GM21528 (cell line): ENCODE measurements at regions not wholly inside any gene's neighbourhood (a gene's known extent, or its start where the extent isn't known, plus 50 kb on each side); places are given as distances from the start of the nearest gene placed in this dataset.

Experiments used
- ATAC-seq: cut with Tn5 transposase; IDR thresholded peaks from one replicate; pipeline ENCODE4 v1.9.1; 2021; ENCODE audit warnings: mild to moderate bottlenecking, moderate library complexity; ENCODE audit not compliant: unreplicated experiment, low FRiP score

DNA sequence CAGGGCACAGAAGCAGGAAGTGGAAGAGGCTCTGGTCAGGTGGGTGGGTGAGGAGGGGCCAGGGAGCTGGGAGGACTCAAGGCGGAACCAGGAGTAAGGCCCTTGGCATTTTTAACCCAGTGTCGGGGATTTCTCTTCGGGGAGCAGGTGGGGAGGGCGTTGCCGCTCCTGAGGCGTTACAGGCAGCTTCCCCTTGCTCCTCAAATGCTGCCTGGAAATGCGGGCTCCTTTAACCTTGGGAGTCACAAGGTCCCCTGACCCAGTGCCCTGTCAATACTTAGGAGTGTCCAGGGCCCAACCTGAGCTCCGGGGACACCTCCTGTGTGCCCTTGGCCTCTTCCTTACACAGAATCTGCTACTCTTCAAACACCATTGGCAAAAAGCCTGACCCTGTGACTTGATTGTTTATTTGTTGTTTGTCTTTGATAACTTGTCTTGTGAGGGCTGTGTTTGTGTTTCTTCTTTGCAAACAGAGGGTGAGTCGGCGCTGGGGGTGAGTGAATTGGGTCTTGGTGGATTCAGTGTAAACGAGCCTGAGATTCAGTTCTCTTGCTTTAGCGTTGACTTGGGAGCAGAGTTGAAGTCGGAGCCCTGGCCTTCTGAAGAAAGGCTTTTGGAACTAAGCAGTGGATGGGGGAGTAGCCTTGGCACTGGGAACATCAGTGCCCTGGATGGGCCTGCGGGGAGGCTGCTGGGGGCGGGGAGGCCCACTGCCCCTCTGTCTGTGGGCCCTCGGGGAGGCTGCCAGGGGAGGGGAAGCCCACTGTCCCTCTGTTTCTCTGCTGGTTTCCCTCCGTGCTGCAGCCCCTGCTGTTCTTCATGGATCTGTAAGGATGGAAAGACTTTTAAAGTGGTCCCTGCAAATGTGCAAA, 300.7 kb upstream of the IRX4 start:
- no peak for ATAC-seq

DNA sequence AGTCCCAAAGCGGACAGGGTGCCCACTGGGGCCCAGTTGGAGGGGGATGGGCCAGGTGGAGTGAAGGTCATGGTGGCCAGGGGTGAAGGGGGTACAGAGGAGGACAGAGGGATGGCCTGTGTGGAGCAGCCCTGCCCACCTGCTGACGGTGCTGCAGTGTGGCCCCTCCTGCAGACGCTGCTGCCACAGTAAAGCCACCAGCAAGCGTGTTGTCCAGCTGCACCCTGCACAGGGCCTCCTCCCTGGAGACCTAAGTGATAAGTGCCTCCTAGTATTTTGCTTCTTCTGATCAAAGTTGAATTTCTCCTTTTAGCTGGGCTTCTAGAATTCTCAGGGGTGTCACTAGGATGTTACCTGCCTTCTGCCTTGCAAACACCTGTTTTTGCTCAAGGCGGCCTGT, 299.3 kb upstream of the IRX4 start:
- no peak for ATAC-seq

DNA sequence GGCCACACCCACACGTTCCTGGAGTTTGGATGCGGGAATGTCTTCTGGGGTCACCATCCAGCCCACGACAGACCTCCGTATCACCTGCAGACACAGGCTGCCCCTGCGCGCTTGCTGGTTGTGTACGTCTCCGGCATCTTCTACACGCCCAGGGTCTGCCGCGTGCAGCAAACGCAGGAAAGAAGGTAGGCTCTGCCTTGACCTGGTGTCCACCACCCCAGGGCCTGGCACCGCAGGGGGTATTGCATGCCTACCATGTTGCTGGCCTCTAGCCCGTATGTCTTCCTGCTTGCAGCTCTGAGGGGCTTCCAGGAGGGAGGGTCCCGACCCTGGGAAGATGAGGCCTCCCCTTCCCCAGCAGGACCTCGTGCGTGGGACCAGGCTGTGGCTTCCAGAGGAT, 298.8 kb upstream of the IRX4 start:
- ATAC-seq, result no peak

DNA sequence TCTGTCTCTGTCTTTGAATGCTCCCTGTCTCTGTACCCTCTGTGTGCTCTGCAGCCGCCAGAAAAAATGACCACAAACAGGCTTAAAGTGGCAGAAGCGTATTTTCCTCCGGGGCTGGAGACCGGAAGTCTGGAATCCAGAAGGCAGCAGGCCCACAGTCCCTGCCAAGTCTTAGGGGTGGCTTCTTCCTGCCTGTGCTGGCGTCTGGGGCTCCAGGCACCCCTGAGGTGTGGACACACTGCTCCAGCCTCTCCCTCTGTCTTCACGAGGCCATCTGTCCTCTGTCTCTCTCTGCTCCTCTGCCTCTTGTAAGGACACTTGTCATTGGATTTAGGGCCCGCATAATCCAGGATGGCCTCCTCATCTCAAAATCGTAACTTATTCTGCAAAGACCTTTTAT, 298.4 kb upstream of the IRX4 start:
- no peak for ATAC-seq

DNA sequence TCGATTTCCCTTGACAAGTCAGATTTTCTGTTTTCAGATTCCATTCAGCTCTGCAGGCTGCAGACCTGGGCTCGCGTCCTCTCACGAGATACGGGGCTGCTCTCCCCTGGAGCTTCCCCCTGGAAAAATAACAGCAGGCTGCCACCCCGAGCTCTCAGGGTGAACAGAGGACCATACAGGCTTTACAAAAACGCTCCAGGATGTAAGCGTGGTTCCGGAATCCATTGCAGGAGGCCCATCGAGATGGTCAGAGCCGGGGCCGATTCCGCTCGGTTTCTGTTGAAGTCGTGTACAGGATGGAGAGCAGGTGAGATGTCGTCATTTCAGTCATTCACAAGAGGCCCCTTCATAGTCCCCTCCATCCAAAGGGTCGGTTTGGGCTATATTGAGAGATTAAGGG, 297.7 kb upstream of the IRX4 start:
- no peak for ATAC-seq

DNA sequence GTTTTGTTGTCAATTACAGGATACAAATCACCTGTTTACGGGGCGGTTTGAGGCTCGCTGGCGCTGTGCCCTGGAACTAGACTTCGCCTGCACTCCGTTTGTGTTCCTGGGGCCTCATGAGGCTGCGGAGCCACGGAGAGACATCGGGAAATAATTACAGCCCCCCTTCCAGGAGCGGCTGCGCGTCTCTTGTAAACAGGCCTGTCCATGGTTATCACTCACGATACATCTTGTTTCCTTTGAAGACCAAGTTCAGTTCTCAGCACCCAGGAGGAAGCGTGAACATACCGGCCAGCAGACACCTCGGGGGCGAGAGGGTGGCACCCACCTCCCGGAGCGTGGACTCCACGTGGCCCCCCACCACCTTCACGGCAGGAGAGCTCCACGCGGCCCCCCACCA, 297.1 kb upstream of the IRX4 start:
- ATAC-seq, result no peak

DNA sequence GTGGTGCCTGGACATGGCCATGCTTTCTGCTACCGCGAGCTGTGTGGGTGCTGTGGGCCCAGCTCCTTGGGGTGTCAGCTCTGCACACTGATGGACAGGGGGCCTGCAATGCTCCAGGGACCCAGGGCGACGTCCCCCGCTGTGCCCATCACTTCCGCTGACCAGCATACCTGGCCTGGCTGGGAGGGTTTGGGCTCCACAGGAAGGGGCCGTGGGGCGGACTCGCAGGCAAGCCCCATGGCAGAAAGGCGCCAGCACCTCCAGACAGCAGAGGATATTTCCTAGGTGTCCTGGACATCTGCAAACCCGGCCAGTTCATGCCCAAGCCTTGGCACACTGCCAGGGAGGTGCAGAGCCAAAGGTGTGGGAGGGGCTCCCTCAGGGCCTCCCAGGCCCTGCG, 295.8 kb upstream of the IRX4 start:
- no peak for ATAC-seq

DNA sequence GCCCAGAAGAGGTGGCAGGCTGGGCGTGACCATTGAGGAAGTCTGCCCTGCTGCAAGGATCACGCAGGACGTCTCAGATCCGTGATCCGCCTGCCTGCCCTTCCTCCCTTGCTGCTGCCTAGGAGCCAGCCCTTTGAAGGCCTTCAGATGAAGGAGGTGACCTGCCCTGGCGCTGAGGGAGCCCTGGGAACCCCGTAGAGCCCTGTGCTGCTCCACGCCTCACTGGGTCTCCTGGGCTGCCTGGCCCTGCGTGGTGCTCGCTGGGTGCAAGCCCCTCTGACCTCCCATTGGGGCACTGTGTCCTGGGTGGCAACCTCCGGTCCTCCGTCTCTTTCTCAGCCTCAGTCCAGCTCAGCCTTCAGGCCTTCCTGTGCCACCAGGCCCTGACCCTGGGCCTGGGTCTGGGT, 295.3 kb upstream of the IRX4 start:
- ATAC-seq, result no peak

DNA sequence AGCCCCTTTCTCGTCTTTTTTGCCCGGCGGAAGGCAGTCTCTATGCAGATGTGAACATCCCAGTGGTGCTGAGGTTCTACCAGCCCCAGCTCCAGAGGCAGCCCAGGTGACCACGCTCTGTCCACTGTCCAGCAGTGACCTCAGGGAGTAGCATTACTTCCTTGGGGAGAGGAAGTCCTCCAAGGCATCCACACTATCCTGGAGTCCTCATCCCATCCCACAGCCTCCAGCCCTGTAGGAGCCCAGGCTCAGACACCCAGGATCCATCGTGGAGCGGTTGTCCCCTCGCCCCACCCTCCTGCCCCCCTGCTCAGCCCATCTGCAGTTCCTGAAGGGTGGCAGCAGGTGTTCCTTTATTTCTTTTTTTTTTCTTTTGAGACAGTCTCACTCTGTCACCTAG, 294.5 kb upstream of the IRX4 start:
- no peak for ATAC-seq

DNA sequence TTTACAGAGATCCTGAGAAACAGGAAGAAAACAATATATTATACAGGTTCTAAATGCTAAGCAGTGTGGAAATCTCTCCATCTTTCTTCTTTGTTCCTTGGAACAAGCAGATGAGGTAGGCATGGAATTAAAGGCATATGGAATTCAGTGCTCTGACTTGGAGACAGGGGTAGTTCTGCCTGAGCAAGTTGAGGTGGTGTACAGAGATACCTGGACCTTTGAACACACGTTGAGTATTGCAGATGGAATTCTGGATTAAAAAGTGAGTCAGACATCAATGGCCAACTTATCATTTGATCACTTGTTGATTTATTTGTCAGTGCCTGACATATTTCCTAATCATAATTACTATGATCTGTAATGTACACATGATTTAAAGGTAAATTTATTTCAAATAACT, 293.9 kb upstream of the IRX4 start:
- no peak for ATAC-seq

DNA sequence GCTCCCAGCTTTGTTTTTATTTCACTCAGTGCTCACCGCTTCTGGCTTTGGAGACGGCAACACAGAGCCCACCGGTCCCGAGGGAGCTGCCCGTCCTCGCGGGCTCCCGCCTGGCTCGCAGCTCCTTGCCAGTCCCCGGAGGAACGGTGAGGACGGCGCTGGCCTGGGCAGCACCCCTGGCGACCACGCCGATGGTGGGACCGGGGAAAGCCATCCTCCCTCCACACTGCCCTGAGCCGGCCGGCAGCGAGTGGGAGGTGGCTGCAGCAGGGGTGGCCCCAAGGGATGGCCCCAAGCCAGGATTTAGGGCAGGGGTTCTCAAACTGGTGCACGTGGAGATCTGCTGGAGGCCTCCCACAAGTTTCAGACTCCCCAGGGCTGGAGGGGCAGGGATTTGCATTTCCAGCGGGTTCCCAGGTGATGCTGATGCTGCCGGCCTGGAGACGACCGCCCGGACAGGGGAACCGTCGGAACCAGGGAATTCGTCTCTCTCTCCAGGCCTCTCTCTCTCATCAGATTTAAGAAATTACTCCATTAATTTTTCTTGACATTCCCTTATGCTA, 293.2 kb upstream of the IRX4 start:
- no peak for ATAC-seq

DNA sequence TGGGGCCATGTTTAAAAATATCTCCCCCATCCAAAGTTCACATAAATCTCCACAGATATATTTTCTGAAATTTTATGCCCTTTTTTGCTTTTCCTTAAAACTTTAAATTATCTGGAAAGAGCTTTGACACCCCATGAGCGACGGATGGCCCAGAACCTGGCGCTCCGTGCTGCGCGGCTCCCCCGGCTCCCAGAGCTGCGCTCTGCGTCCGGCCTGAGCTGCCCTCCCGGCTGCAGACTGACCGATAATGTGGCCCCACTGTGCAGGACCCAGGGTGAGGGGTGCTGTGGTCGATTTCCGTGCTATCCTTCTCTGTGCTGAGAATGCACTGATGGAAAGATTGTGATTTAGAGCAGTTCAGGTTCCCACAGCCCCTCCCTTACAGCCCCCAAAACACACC, 292.3 kb upstream of the IRX4 start:
- no peak for ATAC-seq

DNA sequence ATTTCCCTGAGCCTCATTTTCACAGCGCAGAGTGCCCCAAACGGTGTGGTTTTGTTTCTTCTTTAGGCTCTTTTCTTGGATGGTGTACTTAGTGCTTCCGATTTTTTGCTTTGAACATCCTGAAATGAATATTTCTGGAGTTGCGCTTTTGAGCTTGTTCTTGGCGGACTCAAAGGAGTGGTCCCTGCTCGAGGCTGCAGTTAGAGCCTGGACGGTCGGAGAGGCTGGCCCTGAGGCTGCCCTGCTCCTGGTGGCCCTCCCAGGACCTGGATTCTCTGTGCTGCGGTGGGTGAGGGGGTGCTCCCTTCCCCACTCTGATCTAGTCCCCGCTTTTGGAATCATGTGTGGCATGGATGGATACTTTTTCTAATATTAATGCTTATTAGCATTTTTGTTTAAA, 291.8 kb upstream of the IRX4 start:
- ATAC-seq, result no peak

DNA sequence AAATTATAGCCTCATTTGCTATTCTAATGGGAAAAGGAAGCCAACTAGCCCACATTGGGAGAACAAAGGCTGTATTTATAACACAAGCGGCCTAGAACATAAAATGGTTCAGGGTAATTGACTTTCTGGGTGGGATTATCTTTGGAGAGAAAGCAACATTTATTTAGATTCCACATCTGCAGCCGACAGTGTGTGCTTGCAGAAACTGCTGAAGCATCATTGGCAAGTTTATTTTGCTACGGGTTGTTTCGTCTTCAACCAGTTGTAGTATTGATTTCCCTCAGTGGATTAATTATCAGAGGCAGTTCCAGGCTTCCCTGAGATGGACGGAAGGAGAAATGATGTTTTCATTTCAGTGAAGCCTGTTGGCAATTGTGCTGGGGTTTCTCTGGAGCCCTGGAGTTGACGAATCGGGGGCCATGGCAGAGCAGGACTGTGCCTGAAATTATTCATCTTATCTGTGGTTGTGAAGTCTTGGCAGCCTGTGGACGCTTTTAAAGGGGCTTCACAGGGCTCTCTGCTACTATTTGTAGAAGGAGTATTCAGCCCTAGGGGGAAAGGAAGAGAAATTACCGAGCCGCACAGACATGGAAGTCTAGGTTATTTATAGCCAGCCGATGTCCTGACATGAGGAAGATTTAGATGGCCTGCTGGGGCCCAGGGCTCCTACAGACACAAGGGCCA, 290.6 kb upstream of the IRX4 start:
- no peak for ATAC-seq

DNA sequence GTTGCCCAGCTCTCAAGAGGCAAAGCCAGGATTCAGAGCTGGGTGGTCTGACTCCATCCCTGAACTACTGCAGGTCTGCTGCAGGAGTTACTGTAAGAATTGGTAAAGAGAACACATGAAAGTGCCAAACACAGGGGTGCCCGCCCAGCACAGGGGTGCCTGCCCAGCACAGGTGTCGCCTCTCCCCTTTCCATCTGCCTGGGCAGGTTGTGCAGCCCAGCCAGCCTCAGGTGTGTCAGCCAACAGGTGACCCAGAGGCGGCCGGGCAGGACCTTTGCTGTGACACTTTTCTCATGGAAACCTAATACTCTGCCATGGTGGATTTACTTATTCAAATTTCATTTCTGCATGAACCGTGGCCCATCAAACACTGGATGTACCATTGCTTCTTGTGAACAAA, 289.7 kb upstream of the IRX4 start:
- no peak for ATAC-seq

DNA sequence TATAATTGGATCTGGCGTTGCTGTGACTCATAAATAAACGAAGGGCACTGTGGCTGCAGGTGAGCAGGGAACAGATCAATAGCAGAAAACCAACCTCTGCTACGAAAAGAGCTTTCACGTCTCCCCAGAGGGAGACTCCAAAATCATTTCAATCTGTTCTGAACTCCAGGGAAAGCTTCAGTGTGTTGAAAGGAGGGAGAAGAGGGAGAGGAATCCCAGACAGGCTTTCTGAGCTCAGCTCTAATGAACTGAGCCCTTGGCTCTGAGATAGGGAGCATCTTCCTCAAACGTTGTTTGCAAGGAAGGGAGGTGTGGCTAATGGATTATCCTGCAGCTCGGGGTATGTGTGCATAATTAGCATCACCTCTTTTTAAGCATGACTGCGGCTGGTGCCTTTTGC, 288.0 kb upstream of the IRX4 start:
- no peak for ATAC-seq

DNA sequence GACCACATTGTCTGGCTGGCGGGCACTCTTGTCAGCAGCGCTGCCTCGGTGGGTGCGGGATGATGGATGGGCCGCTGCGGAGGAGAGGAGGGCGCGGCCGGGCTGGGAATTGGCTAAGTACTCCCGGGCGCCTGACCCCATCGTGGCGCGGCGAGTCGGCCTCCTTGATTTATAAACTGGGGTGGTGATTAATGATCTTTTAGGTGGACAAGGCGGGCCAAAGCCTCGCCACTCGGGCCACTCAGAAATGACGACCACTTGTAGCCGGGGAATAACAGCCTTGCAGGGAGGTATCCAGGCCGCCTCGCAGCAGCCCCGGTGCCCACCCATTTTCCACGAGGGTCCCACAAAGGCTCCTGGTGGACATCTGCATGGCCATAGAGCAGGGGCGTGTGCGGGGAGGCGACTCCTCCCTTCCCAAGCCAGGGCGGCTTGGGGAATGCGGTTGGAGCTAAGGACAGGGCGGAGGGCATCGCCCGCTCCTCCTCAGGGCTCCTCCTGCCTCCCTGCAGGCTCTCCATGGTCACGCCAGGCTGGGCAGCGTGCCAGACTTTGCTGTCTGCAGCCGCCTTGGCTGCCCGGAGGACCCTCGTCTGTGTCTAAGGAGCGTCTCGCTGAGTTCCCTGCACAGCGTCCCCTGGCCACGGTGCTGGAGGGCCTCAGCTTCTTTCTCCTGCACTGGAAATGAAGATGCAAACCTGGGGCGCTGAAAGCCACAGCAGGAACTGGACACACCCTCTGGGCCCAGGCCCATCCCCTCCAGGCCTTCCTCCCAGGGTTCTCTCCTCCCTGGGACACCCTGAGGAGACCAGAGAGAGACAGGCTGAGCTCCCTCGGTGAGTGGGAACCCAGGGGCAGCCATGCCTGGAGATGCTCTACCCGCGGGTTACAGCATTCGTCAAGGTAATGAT, 287.4 kb upstream of the IRX4 start:
- ATAC-seq, result no peak

DNA sequence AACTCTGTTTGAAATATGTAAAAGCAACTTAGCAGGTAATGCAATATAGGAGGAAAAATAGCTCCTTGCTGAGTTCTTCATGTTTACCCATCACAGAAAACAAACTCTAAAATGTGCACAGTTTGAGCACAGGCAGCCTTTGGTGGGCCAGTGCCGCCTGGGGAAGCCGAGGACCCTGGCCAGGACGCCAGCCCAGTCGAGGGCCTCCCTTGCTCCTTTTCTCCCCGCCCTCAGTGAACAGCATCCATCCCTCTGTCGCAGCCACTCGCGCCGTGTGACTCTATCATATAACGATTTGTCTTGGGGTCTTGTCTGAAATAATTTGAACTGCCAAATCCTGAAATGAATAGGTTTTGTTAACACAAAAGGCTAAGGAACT, 286.7 kb upstream of the IRX4 start:
- no peak for ATAC-seq

DNA sequence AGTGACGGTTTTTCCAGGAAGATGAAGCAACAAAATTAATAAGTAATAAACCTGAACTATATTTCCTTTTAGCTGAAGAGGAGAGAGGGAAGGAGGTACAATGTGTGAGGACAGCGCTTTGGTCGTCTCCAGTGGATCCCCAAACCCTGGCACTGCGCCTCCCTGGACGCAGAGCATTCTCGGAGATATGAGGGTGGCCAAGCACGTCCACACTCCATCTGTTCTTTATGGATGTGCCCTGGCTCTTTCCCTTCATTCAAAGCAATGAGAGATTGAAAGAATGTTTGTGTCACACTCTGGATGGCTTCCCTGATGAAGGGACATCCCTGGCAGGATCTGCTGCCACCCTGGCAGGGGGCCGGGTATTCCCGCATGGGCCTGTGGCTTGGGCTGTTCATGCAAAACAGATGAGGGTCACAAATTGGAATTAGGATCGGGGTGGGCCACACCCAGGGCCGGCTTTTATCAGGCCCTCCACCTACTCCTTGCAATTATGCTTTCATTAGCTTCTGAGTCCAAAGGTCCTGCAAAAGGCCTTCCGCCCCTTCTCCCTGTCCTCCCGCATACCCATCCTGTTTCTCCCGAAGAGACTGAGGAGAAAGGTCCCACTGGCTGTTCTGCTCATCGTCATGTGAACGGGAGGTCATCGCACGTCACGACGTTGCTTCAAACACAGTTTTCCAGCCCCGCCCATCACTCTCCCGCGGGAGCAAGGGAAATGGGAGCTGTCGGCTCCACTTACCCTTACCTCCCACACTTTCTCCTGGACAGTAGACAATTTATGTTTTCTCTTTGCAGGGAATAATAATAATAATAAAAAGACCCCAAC, 286.1 kb upstream of the IRX4 start:
- ATAC-seq, result no peak

DNA sequence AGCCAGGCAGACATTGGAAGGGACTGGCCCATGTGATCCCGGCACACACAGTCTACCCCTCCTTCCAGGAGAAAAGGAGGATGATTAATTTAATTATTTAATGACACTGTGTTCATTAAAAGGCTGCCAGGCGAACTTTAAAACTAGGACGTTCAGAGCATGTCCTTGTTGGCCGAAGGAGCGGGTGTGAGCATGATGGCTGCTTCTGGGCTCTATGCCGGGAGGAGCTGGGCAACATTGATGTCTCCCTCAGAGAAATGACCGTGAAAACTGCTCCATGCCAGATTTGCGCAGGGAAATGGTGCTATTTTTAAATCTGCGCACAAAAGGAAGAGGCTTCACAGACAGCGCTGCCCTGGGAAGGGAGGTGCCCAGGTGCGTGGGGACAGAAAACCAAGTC, 284.9 kb upstream of the IRX4 start:
- no peak for ATAC-seq
